ENCODE measurements at regions not wholly inside any gene's neighbourhood (a gene's known extent, or its start where the extent isn't known, plus 50 kb on each side); places are given as distances from the start of the nearest gene placed in this dataset.
"Not testable (repeated sequence)": the region's sequence is repeated elsewhere in the genome, so short reads cannot be mapped to it uniquely, and the experiment has no call there.

DNA sequence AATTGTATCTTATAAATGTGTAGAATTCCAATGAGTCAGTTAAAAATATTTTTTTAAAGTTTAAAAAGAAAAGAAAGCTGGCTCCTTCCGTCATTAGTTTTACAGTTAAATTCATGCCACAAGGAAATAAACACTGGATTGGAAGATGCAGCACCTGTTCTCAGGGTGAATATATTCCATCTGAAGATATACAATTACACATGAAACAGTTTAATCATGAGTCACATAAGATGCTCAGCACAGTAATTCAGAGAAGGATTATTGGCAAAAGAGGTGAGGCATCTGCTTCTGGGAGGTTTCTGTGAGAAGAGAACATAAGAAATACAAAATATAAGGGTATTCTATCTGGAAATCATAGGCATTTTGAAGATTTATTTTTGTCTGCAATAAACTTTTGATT, 376.5 kb upstream of the SORCS1 start:
- DNase-seq: no peak

GRCh38 chr10:107529350-107529749, 364.8 kb upstream of the SORCS1 start:
- DNase-seq: no peak

GRCh38 chr10:107520348-107520747, 355.8 kb upstream of the SORCS1 start:
- DNase-seq: no peak

GRCh38 chr10:107517811-107518210, 353.3 kb upstream of the SORCS1 start:
- no peak for DNase-seq

DNA sequence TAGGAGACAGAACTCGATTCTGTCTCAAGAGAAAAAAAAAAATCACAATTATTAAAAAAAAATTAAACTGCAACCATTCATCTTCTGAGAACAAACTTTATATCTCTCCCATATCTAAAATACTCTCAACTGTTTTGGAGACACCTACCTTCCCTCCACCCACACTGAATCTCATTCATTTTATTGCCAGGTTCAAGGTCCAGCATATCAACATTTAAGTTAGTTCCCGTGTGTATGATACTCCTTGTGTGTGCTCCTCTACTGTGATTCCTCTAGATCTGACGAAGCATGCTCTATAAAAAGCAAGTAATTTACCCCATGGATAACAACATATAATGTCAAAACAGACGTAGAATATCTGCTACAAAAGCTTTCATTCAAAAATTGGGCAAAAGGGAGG, 351.8 kb upstream of the SORCS1 start:
- no peak for DNase-seq

- DNase-seq: not testable (repeated sequence)
Measured at GRCh38 chr10:107504011-107504410, 339.5 kb upstream of the SORCS1 start.

DNA sequence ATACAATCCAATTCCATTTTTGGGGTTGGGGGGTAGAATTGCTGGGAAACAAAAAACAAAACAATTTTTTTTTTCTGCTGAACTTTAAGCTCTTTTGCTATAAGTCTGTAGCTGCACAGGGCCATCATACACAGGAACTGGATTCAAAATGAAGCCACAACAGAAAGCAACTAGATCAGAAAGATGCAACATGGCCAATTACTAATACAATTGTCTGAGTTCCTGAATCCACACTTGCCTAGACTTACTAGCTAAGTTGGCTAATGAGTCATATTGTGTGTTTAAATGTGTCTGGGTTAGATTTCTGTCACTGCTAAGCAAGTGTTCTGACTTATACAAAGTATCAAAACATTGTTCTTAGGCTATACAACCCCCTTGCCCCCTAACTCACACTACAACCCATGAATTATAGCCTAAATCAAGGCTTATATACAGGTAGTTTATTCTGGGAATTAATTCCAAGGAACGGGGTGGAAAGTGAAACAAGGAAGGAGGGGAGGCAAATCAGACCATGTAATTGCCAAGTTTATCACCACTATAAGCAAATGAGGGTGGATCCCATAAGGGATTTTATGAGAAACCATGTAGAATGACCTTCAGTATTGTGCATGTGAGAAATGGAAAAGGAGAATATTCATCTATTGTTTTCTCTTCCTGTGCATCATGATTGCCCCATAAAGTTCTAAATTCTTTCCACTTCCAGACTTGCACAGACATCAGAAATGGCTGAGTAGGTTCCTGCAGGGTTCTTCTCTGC, 337.9 kb upstream of the SORCS1 start:
- no peak for DNase-seq

DNA sequence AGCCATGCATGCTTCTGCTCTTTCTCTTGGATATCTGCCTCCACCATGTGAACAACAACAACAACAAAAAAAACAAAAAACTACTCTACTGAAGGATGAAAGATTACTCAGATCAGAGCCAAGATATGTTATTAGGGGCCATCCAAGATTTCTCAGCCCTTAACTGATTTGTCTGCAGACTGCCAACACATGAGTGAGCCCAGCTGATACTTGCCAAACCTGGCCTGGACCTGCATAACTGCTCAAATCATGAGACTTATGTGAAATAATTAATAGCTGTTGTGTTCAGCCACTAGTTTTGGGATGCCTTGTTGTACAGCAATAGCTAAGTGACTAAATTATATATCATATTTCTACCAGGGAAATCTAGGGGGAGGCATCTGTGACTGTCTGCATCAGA, 334.5 kb upstream of the SORCS1 start:
- no peak for DNase-seq

GRCh38 chr10:107497024-107497423, 332.5 kb upstream of the SORCS1 start:
- no peak for DNase-seq

DNA sequence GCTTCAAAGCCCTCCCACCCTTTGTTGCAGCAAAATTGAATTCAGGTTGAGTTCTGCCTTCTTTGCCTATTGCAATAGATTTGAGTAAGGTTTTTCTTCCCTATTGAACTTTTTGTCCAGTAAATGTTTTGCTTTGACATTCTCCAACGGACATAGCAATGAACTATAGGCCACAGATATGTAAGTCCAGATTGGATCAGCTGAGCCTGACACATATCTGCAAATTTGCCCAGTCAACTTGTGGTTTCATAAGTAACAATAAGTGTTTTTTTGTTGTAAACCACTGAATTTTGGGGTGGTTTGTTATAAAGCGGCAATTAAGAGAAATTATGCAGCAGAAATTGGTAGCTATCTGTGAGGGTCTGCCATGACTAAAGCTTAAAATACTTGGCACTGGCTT, 332.1 kb upstream of the SORCS1 start:
- DNase-seq: no peak

DNA sequence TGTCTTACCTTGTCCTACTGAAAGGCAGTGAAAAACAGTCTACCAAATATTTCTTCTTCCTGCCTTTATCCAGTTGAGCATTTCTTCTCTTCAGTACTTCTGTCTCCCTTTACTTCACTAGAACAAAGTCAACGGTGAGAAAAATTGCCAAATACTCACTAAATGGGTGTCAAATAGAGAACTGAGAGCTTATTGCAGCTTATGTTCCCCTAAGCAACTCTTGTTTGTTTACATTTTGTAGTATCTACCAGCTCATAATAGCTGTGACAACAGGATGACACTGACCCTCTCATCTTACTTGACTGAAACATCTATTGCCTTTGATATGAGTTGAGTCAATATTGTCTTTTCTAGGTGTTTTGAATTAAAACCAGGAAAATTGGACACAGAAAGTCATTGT, 327.9 kb upstream of the SORCS1 start:
- DNase-seq: no peak

DNA sequence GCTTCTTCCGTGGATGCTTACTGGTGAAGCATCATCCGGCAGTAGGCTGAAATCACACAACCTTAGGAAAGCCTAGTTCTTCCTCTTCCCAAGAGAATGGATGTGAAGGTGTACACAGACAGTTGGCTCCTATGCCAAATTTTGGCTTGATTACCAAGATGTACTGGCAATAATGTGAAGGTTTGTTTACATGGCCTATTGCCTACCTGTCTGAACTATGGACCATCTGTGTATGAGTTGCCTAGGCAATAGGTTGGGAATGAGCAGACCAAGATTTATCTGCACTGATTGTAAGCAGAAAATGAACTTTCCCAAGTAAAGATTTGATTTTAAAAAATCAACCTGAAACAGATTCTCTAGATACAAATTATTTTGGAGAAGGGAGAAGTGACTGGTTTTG, 325.9 kb upstream of the SORCS1 start:
- DNase-seq: no peak

- no peak for DNase-seq
Measured at GRCh38 chr10:107487284-107487683, 322.8 kb upstream of the SORCS1 start.

- DNase-seq: no peak
Measured at GRCh38 chr10:107485019-107485418, 320.5 kb upstream of the SORCS1 start.

DNA sequence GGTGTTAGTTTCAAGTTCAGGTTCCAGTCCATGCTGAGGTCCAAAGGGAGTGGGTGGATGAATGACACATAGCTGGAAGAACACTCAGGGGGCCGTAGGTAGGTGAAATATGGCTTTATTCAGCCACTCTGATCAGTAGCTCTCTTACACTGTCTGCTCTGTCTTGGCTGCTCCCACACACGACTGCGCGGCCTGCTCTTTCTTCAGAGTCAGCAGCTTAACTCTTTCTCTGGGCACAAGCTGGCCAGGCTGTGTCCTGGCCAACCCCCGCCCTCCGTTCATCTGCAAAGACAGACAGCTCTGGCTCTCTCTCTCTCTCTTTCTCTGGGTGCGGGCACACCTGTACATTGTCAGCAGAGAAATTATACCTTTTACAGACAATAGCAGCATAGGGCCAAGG, 317.4 kb upstream of the SORCS1 start:
- DNase-seq: no peak

DNA sequence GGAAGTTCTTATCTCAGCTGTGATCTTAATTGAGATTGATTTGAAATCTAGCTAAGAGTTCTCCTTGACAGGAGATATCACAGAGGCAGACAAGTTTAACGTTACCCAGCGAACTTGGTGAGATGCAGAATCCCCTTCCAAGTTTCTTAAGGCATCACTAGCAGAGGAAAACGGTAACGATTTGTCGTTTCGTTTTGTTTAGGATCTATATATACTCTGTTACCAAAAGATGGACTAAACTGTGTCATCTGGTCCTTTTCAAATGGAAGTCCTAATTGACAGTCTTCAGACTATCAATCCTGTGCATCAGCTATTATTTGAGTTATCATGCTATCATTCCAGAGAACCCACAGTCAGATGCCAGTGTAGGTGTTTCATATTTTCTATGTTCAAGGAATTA, 316.7 kb upstream of the SORCS1 start:
- no peak for DNase-seq

- no peak for DNase-seq
Measured at GRCh38 chr10:107480781-107481180, 316.3 kb upstream of the SORCS1 start.

- DNase-seq: no peak
Measured at GRCh38 chr10:107477266-107477665, 312.8 kb upstream of the SORCS1 start.

GRCh38 chr10:107476408-107476807, 311.9 kb upstream of the SORCS1 start:
- DNase-seq: no peak

DNA sequence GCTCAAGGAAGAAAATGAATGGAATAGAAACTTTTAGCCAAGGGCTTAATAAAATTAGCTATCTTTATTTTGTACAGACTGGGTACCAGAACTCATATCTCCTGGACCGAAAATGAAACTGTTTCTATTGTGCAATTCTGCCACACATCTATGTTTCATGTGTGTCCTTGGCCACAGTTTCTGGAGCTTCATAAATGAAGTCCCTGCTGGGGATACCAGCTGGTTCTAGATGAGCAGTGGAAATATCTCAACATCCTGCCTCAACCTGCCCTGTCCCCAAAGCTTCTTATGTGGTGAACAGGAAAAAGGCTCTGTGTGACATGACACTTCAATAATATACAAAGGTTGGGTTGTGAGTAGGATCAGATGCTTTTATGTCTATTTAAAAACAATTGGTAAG, 310.1 kb upstream of the SORCS1 start:
- DNase-seq: no peak

DNA sequence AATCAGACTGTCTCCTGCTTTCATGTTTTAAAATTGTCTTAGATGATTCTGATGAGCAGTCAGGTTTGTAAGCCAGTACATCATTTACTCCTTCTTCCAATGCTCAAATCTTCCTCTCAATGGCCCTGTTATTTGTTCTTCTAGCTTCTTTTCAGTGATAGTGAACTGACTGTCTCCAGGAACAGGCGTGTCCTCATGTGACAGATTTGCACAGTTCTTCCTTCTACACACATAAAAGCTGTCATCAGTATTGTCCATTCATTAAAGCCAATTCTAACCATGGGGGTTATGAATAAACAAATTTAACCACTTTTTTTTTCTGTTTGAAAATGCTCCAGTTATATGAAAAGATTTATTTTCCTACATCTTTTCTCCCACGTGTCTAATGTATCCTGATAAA, 308.7 kb upstream of the SORCS1 start:
- no peak for DNase-seq

DNA sequence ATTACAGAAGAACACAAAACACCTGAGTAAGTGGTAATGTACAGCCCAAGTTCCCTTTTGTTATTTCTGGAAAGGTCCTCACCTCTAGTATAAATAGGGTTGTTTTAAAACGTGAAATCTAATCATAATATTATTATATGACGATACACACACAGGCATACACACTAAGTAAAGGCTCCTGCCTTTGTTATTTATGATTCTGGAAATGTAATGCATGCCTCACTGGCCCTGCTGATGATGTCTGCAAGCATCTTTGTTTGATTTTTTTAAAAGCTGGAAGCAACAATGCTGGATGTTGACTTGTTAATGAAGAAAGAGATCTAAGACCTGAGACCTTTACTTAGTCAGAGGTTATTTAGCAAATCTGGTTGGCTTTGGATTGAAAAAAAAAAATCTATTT, 307.4 kb upstream of the SORCS1 start:
- DNase-seq: no peak

DNA sequence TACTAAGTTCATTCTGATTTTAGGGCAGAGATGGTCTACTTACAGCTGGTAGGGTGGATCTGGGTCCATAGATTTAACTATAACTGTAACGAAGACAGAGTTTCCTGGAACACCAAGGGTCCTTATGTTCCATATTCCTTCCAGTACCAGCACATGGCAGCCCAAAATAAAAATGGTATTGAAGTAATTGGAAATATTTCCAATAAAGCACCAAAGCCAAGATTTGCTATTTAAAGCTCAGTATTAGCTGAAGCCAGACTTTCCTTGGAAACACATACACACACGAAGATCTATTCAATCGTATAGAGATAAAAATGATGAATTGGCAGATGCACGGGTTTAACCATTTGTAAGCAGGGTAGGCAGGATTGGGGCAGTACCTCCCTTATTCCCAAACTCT, 289.1 kb upstream of the SORCS1 start:
- no peak for DNase-seq

DNA sequence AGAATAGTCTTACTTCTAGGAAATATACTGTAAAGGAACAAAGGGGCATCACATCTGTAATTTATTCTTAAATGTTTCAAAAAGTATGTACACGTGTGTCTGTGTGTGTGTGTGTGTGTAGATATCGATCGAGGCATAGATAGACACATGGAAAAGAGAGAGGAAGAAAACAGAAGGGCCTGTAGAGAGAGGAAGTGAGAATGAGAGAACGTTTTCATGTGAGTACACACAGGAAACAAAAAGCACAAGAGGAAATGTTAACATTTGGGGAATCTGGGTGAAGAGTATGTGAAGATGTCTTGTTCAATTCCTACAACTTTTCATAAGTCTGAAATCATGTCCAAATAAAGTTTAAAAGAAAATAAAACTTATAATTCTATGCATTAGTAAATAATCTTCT, 286.5 kb upstream of the SORCS1 start:
- no peak for DNase-seq

DNA sequence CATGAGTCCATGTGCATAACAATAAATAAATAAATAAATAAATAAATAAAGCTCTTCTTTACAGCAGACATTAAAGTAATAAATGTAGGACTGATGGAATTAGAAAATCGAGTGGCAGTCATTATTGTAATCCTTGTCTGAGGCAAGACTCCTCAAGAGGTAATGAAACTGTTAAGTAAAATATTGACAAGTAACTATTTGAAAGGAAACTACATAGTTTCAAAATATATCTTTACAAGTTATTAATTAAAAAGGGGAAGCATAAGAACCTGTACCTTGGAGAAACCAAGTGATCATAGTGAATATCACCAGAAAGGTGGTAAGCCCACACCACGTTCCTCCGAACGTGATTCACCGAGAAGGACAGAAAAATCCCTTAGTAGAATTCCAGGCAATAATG, 285.6 kb upstream of the SORCS1 start:
- DNase-seq: no peak

- no peak for DNase-seq
Measured at GRCh38 chr10:107444443-107444842, 279.9 kb upstream of the SORCS1 start.
